CD4-positive, CD25-positive, alpha-beta regulatory T cell (primary cell): ENCODE measurements at regions not wholly inside any gene's neighbourhood (a gene's known extent, or its start where the extent isn't known, plus 50 kb on each side); places are given as distances from the start of the nearest gene placed in this dataset.
A peak's percentile ranks its signal among the peaks of the same experiment; 100 is the strongest.
"Not testable (repeated sequence)": the region's sequence is repeated elsewhere in the genome, so short reads cannot be mapped to it uniquely, and the experiment has no call there.

Experiments used
- ATAC-seq, 2 donors: fragments of 150-1000 bp; cut with Tn5 transposase; one replicate each; pipeline ENCODE4 v1.10.0; 2021; ENCODE audit warnings: low read depth in 2 of 2, moderate number of reproducible peaks in 2 of 2, moderate library complexity in 1 of 2
- DNase-seq, 3 donors: peaks; one replicate each; pipeline versions ENCODE4 v3.0.0 to v3.0.0-alpha.2; 2012 to 2022; ENCODE audit warnings: mixed read lengths in 1 of 3
- H3K27ac ChIP-seq: one replicate; pipeline ENCODE4 v1.7.0; 2013; ENCODE audit warnings: mild to moderate bottlenecking, low read length; ENCODE audit not compliant: insufficient read depth, poor library complexity, severe bottlenecking
- H3K27me3 ChIP-seq: one replicate; pipeline ENCODE4 v1.7.0; 2013; ENCODE audit warnings: low read length; ENCODE audit not compliant: control insufficient read depth, insufficient read depth
- H3K36me3 ChIP-seq: one replicate; pipeline ENCODE4 v1.7.0; 2013; ENCODE audit warnings: mild to moderate bottlenecking, low read length, moderate library complexity; ENCODE audit not compliant: control insufficient read depth, insufficient read depth
- H3K4me1 ChIP-seq: 2 replicates; pipeline ENCODE4 v1.7.0; 2013; ENCODE audit warnings: mild to moderate bottlenecking, low read length; ENCODE audit not compliant: insufficient read depth, control insufficient read depth, poor library complexity, severe bottlenecking
- H3K4me3 ChIP-seq: one replicate; pipeline ENCODE4 v1.7.0; 2013; ENCODE audit warnings: low read depth, mild to moderate bottlenecking, low read length, moderate library complexity
- H3K9me3 ChIP-seq, 2 experiments: 1 replicate in 1 of 2; 2 replicates in 1 of 2; pipeline ENCODE4 v1.7.0; 2013; ENCODE audit warnings: low read length in 2 of 2, mild to moderate bottlenecking in 1 of 2, moderate library complexity in 1 of 2; ENCODE audit not compliant: control insufficient read depth in 2 of 2
- H3K27ac Mint-ChIP-seq, 3 donors: one replicate each; pipeline ENCODE4 v1.8.0; 2020 to 2022; ENCODE audit warnings: mild to moderate bottlenecking in 3 of 3, mixed read lengths in 3 of 3, moderate library complexity in 2 of 3
- H3K27me3 Mint-ChIP-seq: one replicate; pipeline ENCODE4 v1.8.0; 2022; ENCODE audit warnings: mild to moderate bottlenecking, mixed read lengths
- H3K36me3 Mint-ChIP-seq: one replicate; pipeline ENCODE4 v1.8.0; 2020; ENCODE audit warnings: mixed read lengths
- H3K4me1 Mint-ChIP-seq, 4 donors: one replicate each; pipeline ENCODE4 v1.8.0; 2020 to 2022; ENCODE audit warnings: mixed read lengths in 4 of 4, mild to moderate bottlenecking in 1 of 4
- H3K4me3 Mint-ChIP-seq, 4 donors: one replicate each; pipeline ENCODE4 v1.8.0; 2020 to 2022; ENCODE audit warnings: mild to moderate bottlenecking in 4 of 4, mixed read lengths in 4 of 4, moderate library complexity in 3 of 4
- H3K9me3 Mint-ChIP-seq, 7 donors: one replicate each; pipeline ENCODE4 v1.8.0; 2020 to 2022; ENCODE audit warnings: mixed read lengths in 7 of 7, mild to moderate bottlenecking in 3 of 7, moderate library complexity in 2 of 7

- ATAC-seq (no peak), DNase-seq (no peak)
- H3K9me3 ChIP-seq, result no peaks in the 10 kb centered on the region
- peaks cover 0 to under 1% (median 0%) of the 10 kb centered on the region in 4 donors for H3K4me1 Mint-ChIP-seq
- H3K27ac ChIP-seq, result no peak overlapping the region
- H3K4me3 ChIP-seq, result no peak overlapping the region
- H3K27me3 Mint-ChIP-seq, result peaks cover 11% of the 10 kb centered on the region
- no peak overlapping the region for H3K27ac Mint-ChIP-seq
- no peak overlapping the region for H3K4me3 Mint-ChIP-seq
- no peaks in the 10 kb centered on the region for H3K4me1 ChIP-seq
- no peaks in the 10 kb centered on the region for H3K36me3 Mint-ChIP-seq
- peaks cover 2% of the 10 kb centered on the region for H3K27me3 ChIP-seq
- H3K9me3 Mint-ChIP-seq, result peaks cover 0 to 4% (median 2%) of the 10 kb centered on the region in 7 donors
- H3K36me3 ChIP-seq, result no peaks in the 10 kb centered on the region
These were observed 135.8 kb upstream of the AFDN start for GRCh38 chr6:167690931-167691330.

- H3K9me3 Mint-ChIP-seq, result peaks cover 0 to 3% (median under 1%) of the 10 kb centered on the region in 7 donors
- no peak overlapping the region for H3K27ac Mint-ChIP-seq
- ATAC-seq, result no peak
- no peak overlapping the region for H3K4me3 ChIP-seq
- no peaks in the 10 kb centered on the region for H3K36me3 ChIP-seq
- H3K36me3 Mint-ChIP-seq, result no peaks in the 10 kb centered on the region
- H3K27ac ChIP-seq, result no peak overlapping the region
- no peaks in the 10 kb centered on the region for H3K4me1 ChIP-seq
- no peaks in the 10 kb centered on the region for H3K4me1 Mint-ChIP-seq
- H3K27me3 Mint-ChIP-seq, result peaks cover 18% of the 10 kb centered on the region
- H3K9me3 ChIP-seq, result no peaks in the 10 kb centered on the region
- H3K27me3 ChIP-seq, result peaks cover 2% of the 10 kb centered on the region
- H3K4me3 Mint-ChIP-seq, result no peak overlapping the region
- DNase-seq, result no peak
These were observed 135.0 kb upstream of the AFDN start for GRCh38 chr6:167691533-167692312.

- H3K4me1 ChIP-seq, H3K27ac Mint-ChIP-seq, H3K27me3 ChIP-seq, H3K36me3 Mint-ChIP-seq, DNase-seq, H3K4me3 ChIP-seq, H3K27ac ChIP-seq, H3K9me3 ChIP-seq, H3K36me3 ChIP-seq, H3K9me3 Mint-ChIP-seq, H3K4me1 Mint-ChIP-seq, H3K4me3 Mint-ChIP-seq, ATAC-seq: not testable (repeated sequence)
- H3K27me3 Mint-ChIP-seq, result peaks cover 24% of the 10 kb centered on the region
These were observed 133.2 kb upstream of the AFDN start for GRCh38 chr6:167693478-167693877.

DNA sequence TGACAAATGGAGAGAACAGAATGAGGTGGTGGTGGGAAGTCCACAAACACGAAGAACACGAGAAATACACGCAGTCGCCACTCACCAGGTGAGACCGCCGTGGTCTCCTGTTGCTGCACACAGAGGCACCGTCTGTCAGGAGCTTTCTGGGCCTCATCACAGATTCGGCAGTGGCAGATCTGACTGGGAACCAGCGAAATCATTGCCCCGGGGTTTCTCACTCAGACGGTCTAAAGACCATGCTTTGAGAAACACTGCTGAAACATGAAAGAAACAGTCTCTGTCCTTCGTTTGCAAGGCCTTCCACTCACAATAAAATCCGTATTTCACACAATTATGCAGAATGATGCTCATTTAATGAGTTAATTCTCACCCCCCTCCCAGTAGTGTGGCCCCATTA is 130.9 kb upstream of the AFDN start:
- peaks cover 40% of the 10 kb centered on the region for H3K27me3 Mint-ChIP-seq
- peaks cover 7 to 23% (median 15%) of the 10 kb centered on the region in 4 donors for H3K4me1 Mint-ChIP-seq
- no peaks in the 10 kb centered on the region for H3K36me3 Mint-ChIP-seq
- Histone ChIP-seq H3K36me3 (no peaks in the 10 kb centered on the region), H3K9me3 (no peaks in the 10 kb centered on the region), H3K27ac (no peak overlapping the region), H3K27me3 (peaks cover 2% of the 10 kb centered on the region), H3K4me1 (peaks cover 10% of the 10 kb centered on the region), H3K4me3 (no peak overlapping the region)
- H3K4me3 Mint-ChIP-seq, result no peak overlapping the region
- no peak overlapping the region for H3K27ac Mint-ChIP-seq
- peaks cover 0 to 3% (median 0%) of the 10 kb centered on the region in 7 donors for H3K9me3 Mint-ChIP-seq
- ATAC-seq (no peak), DNase-seq (no peak)

- Mint-ChIP-seq H3K4me1 (peaks cover 7 to 23% (median 15%) of the 10 kb centered on the region in 4 donors), H3K4me3 (no peak overlapping the region), H3K36me3 (no peaks in the 10 kb centered on the region), H3K27ac (peak overlapping the region in 1 of 3 donors; percentile 66), H3K27me3 (peaks cover 45% of the 10 kb centered on the region), H3K9me3 (peaks cover 0 to 3% (median 0%) of the 10 kb centered on the region in 7 donors)
- H3K9me3 ChIP-seq, result no peaks in the 10 kb centered on the region
- ATAC-seq (no peak), DNase-seq (no peak)
- H3K27me3 ChIP-seq, result peaks cover 2% of the 10 kb centered on the region
- peaks cover 10% of the 10 kb centered on the region for H3K4me1 ChIP-seq
- H3K4me3 ChIP-seq, result no peak overlapping the region
- no peak overlapping the region for H3K27ac ChIP-seq
- H3K36me3 ChIP-seq, result no peaks in the 10 kb centered on the region
These were observed 130.4 kb upstream of the AFDN start for GRCh38 chr6:167696296-167696695.

- no peak for DNase-seq
- Mint-ChIP-seq H3K27ac (no peak overlapping the region), H3K36me3 (no peaks in the 10 kb centered on the region), H3K27me3 (peaks cover 47% of the 10 kb centered on the region), H3K4me1 (peaks cover 7 to 23% (median 15%) of the 10 kb centered on the region in 4 donors), H3K9me3 (peaks cover 0 to 1% (median 0%) of the 10 kb centered on the region in 7 donors), H3K4me3 (no peak overlapping the region)
- H3K4me3 ChIP-seq, result no peak overlapping the region
- ATAC-seq, result no peak
- H3K27me3 ChIP-seq, result peaks cover 2% of the 10 kb centered on the region
- H3K4me1 ChIP-seq, result peaks cover 10% of the 10 kb centered on the region
- H3K27ac ChIP-seq, result no peak overlapping the region
- no peaks in the 10 kb centered on the region for H3K9me3 ChIP-seq
- H3K36me3 ChIP-seq, result no peaks in the 10 kb centered on the region
These were observed 129.4 kb upstream of the AFDN start for GRCh38 chr6:167697316-167697715.

- Mint-ChIP-seq H3K27ac (no peak overlapping the region), H3K9me3 (peaks cover 0 to 1% (median 0%) of the 10 kb centered on the region in 7 donors), H3K4me1 (peaks cover 7 to 23% (median 15%) of the 10 kb centered on the region in 4 donors), H3K36me3 (no peaks in the 10 kb centered on the region), H3K4me3 (no peak overlapping the region), H3K27me3 (peaks cover 44% of the 10 kb centered on the region)
- Histone ChIP-seq H3K4me1 (peaks cover 10% of the 10 kb centered on the region), H3K36me3 (no peaks in the 10 kb centered on the region), H3K27ac (no peak overlapping the region), H3K9me3 (no peaks in the 10 kb centered on the region), H3K27me3 (peaks cover 2% of the 10 kb centered on the region), H3K4me3 (no peak overlapping the region)
- ATAC-seq, result no peak
- DNase-seq, result no peak
These were observed 128.2 kb upstream of the AFDN start for GRCh38 chr6:167698540-167698939.
